ENCODE measurements at regions not wholly inside any gene's neighbourhood (a gene's known extent, or its start where the extent isn't known, plus 50 kb on each side); places are given as distances from the start of the nearest gene placed in this dataset.

GRCh38 chr4:96730432-96730831, 890.5 kb downstream of the PDHA2 start:
- TF ChIP-seq CTCF (conservative IDR thresholded peaks at IDR 0.05) = no peak
- TF ChIP-seq ZFX (IDR thresholded peaks at IDR 0.05) = no peak
- H3K27ac ChIP-seq = no peak overlapping the region

- H3K27ac ChIP-seq = no peak overlapping the region
- TF ChIP-seq ZFX (IDR thresholded peaks at IDR 0.05) = no peak
- no peak for TF ChIP-seq CTCF (conservative IDR thresholded peaks at IDR 0.05)
Observed at GRCh38 chr4:96736352-96736889, 896.5 kb downstream of the PDHA2 start.

- TF ChIP-seq ZFX (IDR thresholded peaks at IDR 0.05) (no peak), CTCF (conservative IDR thresholded peaks at IDR 0.05) (no peak)
- H3K27ac ChIP-seq = no peak overlapping the region
Observed at GRCh38 chr4:96739101-96739500, 899.2 kb downstream of the PDHA2 start.

GRCh38 chr4:96742332-96743014, 902.6 kb downstream of the PDHA2 start:
- TF ChIP-seq CTCF (conservative IDR thresholded peaks at IDR 0.05) (no peak), ZFX (IDR thresholded peaks at IDR 0.05) (no peak)
- no peak overlapping the region for H3K27ac ChIP-seq

- no peak overlapping the region for H3K27ac ChIP-seq
- no peak for TF ChIP-seq ZFX (IDR thresholded peaks at IDR 0.05)
Observed at GRCh38 chr4:96744676-96745075, 904.8 kb downstream of the PDHA2 start.

- TF ChIP-seq ZFX (IDR thresholded peaks at IDR 0.05) (no peak), CTCF (conservative IDR thresholded peaks at IDR 0.05) (no peak)
- no peak overlapping the region for H3K27ac ChIP-seq
Observed at GRCh38 chr4:96753216-96753615, 913.3 kb downstream of the PDHA2 start.

- no peak for TF ChIP-seq CTCF (conservative IDR thresholded peaks at IDR 0.05)
- no peak for TF ChIP-seq ZFX (IDR thresholded peaks at IDR 0.05)
Observed at GRCh38 chr4:96755569-96756484, 915.9 kb downstream of the PDHA2 start.

More at GRCh38 chr4:96755569-96756484, 915.9 kb downstream of the PDHA2 start:
- H3K27ac ChIP-seq = no peak overlapping the region
